GM12865 (cell line): ENCODE measurements at regions not wholly inside any gene's neighbourhood (a gene's known extent, or its start where the extent isn't known, plus 50 kb on each side); places are given as distances from the start of the nearest gene placed in this dataset.

Source experiments
- DNase-seq: peaks from one replicate; pipeline ENCODE4 v3.0.0; 2010; ENCODE audit warnings: low read depth
- H3K4me3 ChIP-seq: 2 replicates; pipeline ENCODE4 v1.5.1; 2011; ENCODE audit warnings: mild to moderate bottlenecking, low read depth, low read length, control low read depth
- TF ChIP-seq, protein P1 (sequence below): IDR thresholded peaks from 2 replicates; pipeline ENCODE4 v1.5.1; 2011; ENCODE audit warnings: low read length, control low read depth, low read depth, inconsistent platforms; ENCODE audit not compliant: insufficient read depth; ENCODE audit errors: missing control alignments

DNA sequence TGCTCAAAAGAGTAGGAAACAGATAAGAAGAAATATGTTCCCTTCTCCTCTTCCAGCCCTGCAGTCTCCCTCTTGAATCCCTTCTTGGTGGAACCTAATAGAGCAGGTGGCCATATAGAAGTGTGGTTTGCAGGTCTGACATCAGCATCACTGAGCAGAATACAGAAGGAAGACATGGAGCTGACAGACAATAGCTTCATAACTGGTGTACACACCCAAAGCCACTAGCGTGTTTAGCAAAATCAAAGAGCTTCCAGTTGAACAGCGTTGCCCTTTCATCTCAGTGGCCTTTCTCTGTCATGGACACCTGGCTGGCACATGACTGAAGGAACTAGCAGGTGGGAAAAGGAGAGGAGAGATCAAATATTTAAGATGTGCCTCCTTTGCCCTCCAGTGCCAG lies 245.5 kb downstream of the BAMBI start:
- TF ChIP-seq, protein P1, sequence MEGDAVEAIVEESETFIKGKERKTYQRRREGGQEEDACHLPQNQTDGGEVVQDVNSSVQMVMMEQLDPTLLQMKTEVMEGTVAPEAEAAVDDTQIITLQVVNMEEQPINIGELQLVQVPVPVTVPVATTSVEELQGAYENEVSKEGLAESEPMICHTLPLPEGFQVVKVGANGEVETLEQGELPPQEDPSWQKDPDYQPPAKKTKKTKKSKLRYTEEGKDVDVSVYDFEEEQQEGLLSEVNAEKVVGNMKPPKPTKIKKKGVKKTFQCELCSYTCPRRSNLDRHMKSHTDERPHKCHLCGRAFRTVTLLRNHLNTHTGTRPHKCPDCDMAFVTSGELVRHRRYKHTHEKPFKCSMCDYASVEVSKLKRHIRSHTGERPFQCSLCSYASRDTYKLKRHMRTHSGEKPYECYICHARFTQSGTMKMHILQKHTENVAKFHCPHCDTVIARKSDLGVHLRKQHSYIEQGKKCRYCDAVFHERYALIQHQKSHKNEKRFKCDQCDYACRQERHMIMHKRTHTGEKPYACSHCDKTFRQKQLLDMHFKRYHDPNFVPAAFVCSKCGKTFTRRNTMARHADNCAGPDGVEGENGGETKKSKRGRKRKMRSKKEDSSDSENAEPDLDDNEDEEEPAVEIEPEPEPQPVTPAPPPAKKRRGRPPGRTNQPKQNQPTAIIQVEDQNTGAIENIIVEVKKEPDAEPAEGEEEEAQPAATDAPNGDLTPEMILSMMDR = no peak
- DNase-seq = no peak
- no peak overlapping the region for H3K4me3 ChIP-seq

DNA sequence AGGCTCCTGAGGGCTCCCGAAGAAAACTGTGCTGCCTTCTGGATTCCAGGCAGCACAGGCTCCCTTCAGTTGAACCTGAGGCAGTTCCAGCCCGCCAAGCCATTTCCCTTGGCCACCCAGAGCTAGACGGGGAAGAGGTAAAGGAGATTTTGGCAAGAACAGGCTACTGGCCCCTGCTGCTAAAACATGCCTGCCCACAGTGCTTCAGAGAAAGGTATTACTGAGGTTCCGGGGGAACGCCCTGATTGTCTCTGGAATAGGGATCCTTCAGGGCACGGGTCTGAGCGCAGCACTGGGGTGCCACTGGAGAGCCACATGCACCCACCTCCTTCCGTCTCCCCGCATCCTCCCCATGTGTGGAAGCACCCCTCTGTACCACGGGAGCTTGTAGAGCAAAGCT lies 247.4 kb downstream of the BAMBI start:
- H3K4me3 ChIP-seq = no peak overlapping the region
- DNase-seq = no peak
- TF ChIP-seq, protein P1 = no peak

DNA sequence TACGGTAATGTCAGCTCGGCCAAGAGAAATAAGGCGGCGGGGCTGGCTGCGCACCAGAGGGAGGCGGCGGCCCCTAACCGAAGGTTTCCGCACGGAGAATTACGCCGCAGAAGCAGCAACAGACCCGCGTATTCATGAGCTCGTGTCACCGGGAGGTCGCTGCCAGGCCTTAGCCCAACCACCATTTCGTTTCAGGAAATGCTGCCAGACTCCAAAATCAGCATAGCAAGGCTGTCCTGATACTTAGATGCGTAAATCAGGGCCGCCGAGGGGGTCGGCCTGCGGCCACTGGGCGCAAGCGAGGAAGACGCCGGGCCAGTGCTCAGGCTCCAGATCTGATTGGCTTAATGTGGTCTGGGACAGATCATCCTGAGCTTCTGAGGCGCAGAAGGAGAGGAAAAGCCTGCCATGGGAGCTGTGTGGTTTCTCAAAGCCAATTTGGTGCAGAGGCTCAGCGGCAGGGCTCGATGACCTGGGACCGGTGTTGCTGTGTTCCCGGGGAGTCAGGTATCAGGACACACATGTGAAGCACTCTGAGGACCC lies 247.9 kb downstream of the BAMBI start:
- no peak for DNase-seq
- H3K4me3 ChIP-seq = no peak overlapping the region
- TF ChIP-seq, protein P1 = no peak

DNA sequence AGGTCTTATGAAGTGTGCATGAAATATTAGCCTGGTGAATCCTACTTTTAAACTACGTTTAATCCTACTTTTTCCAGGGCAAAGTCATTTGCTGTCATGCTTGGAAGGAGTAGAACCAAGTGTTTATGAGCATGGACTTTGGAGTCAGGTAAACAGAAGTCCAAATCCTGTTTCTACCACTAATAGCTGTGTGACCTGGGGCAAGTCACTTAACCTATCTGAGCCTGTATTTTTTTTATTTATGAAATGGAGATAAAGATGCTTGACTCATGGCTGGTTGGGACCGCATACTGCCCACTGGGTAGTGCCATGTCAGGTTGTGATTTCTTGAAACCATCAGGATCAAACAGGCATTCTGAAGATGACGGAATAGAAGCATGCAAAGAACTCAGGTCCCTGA lies 249.6 kb downstream of the BAMBI start:
- H3K4me3 ChIP-seq = no peak overlapping the region
- no peak for DNase-seq
- TF ChIP-seq, protein P1 = no peak

DNA sequence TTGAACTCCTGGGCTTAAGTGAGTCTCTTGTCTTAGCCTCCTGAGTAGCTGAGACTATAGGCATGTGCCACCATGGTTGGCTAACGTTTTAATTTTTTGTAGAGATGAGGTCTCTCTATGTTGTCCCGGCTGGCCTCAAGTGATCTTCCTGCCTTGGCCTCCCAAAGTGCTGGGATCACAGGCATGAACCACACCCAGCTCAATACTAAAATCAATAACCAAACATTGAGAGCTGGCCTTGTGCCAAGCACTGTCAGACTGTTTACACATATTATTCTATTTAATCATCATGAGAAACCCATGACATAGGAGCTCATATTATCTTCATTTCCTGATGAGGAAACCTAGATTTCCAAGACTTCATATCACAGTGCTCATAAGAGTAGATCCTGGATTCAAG lies 251.2 kb downstream of the BAMBI start:
- no peak overlapping the region for H3K4me3 ChIP-seq
- TF ChIP-seq, protein P1 = no peak
- no peak for DNase-seq

DNA sequence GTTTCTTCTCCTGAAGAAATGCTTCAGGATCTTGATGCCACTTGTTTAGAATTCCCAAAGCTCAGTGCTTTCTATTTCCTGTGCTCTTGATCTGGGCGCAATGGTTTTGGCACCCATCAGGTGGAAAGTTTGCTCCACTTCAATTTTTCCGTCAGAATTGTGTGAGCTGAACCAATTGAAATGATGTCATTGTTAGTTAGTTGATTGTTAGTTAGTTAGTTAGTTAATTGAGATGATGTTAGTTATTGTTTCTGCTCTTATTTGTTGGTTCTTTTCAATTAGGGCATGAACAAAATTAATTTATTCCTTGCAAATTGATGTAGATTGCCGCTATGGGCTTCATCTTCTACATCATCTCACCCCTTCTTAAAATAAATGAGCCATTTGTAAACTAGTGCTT lies 252.6 kb downstream of the BAMBI start:
- TF ChIP-seq, protein P1 = no peak
- no peak overlapping the region for H3K4me3 ChIP-seq
- no peak for DNase-seq
